NCI-H2107 treated with DMSO at 0.1 percent for 48 hours (cell line): ENCODE measurements at regions not wholly inside any gene's neighbourhood (a gene's known extent, or its start where the extent isn't known, plus 50 kb on each side); places are given as distances from the start of the nearest gene placed in this dataset.
A peak's percentile ranks its signal among the peaks of the same experiment; 100 is the strongest.

Experiments used
- DNase-seq: peaks from one replicate; lab custom pipeline; 2025; ENCODE audit not compliant: unreplicated experiment; lab: John Stamatoyannopoulos, UW

DNA sequence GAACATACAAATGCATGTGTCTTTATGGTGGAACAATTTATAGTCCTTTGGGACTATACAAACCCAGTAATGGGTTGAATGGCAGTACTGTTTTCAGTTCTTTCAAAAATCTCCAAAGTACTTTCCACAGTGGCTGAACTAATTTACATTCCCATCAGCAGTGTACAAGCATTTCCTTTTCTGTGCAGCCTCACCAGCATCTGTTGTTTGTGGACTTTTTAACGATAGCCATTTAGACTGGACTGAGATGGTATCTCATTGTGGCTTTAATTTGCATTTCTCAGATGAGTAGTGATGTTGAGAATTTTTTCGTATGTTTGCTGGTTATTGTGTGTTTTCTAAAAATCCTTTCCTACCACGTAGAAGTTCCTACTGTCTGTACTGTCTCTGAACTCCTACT lies 327.2 kb upstream of the ZFP64 start:
- no peak for DNase-seq

DNA sequence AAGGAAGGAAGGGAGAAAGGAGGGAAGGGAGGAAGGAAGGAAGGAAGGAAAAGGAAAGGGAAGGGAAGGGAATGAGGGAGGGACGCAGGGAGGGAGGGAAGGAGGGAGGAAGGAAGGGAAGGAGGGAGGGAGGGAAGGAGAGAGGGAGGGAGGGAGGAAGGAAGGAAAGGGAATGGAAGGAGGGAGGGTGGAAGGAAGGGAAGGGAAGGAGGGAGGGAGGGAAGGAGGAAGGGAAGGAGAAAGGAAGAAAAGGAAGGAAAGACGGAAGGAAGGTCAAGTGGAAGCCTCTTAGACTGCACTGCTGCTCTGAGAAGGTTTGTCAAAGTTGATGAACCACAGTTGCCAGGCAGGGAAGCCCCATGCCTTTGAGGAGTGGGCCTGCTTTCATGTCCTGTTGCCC lies 324.3 kb upstream of the ZFP64 start:
- no peak for DNase-seq

- DNase-seq: no peak
Measured at GRCh38 chr20:52500157-52500556, 308.6 kb upstream of the ZFP64 start.

- no peak for DNase-seq
Measured at GRCh38 chr20:52497731-52498130, 306.2 kb upstream of the ZFP64 start.

DNA sequence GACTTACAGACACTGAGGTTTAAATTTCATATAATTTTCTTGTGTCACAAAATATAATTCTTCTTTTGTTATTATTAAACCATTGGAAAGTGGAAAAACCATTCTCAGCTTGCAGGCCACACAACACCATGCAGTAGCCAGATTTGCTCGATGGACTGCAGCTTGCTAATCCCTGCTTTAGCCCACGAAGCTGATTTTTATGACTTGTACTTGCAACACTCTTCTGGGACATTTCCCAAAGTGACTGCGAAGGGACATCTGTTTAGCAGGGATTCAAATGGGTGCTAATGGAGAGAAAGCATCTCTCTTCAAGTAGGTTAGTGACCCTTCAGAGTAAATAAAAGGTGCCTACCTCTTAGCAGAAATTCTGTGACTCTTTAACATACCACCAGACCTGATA lies 304.6 kb upstream of the ZFP64 start:
- DNase-seq: no peak

DNA sequence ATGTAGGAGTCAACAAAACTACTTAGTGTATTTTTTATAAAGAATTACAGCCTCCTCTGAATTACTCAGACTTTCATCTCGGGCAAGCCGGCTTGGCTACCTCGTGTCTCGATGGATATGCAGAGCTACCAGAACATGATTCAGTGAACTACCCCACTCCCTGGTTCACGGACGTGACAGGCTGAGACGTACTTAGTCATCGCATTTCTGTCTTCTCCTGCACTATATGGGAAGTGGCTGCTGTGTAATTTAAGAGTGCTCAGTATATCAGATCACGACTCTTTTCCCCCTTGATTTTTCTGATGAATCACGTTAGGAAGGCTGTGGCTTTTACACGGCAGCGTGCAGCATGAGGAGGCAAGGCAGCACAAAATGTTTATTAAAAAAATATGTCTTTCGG lies 302.7 kb upstream of the ZFP64 start:
- no peak for DNase-seq

- peak; percentile 89 for DNase-seq
Measured at GRCh38 chr20:52493171-52493721, 301.7 kb upstream of the ZFP64 start.

DNA sequence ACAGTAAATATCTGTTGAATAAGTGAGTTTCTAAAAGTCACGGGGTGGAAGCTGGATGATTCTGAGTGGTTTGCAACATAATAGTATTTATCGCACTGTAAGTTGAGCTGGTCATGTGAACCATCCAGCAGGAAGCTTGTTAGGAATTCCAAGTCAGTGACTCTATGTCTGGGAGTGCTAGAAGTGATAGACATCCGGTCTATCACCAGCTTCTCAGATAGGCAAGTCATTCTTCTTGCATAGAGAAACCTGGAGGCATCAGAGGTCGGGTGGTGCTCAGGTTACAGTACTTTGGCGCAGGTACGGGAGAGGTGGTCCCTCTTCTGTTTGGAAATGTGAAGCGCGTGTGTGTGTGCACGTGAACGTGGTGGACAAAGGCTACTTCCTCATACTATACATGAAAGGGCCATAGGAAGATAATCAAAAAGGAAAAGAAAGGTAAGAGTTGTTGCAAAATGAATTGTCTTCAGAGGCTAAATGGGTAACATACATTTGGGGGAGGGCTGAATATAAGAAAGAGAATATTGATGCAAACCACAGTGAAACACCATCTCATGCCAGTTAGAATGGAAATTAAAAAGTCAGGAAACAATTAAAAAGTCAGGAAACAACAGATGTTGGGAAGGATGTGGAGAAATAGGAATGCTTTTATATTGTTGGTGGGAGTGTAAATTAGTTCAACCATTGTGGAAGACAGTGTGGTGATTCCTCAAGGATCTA lies 299.3 kb upstream of the ZFP64 start:
- no peak for DNase-seq

- DNase-seq: no peak
Measured at GRCh38 chr20:52484438-52484837, 292.9 kb upstream of the ZFP64 start.

- no peak for DNase-seq
Measured at GRCh38 chr20:52483382-52483781, 291.8 kb upstream of the ZFP64 start.

DNA sequence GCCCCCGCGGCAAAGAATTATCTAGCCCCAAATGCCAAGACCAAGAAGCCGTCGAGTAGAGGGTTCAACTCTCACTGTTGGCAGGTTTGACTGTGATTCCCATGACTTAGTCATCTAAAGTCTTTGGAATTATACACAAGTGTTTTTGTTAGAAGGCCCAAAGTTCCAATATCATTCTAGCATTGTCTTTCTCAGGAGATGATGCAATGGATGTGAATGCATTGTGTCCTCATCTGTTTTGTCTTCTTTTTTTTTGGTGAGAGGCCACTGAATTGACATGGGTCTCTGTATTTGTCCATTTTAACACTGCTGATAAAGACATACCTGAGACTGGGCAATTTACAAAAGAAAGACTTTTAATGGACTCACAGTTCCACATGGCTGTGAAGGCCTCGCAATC lies 290.5 kb upstream of the ZFP64 start:
- DNase-seq: no peak

DNA sequence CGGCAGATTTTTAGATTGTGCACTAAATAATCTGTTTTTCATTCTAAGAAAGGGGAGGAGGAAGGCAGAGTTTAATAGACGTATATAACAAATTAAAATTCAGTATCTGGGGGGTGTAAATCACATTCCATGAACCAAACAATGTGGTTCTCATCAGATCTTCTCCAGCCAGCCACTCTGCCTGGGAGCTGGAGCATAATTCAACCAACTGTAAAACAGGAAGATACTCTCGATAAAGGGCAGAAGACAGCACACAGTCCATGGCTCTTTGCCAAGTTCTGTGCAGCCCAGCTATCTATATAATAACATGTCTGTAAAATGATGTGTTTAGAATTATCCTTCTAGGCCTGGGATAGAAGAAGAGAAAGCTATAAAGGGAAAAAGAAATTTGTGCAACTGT lies 289.9 kb upstream of the ZFP64 start:
- no peak for DNase-seq

- DNase-seq: no peak
Measured at GRCh38 chr20:52476074-52476750, 284.6 kb upstream of the ZFP64 start.

GRCh38 chr20:52473186-52473585 lies 281.6 kb upstream of the ZFP64 start:
- DNase-seq: no peak

GRCh38 chr20:52470561-52470960 lies 279.0 kb upstream of the ZFP64 start:
- DNase-seq: no peak

DNA sequence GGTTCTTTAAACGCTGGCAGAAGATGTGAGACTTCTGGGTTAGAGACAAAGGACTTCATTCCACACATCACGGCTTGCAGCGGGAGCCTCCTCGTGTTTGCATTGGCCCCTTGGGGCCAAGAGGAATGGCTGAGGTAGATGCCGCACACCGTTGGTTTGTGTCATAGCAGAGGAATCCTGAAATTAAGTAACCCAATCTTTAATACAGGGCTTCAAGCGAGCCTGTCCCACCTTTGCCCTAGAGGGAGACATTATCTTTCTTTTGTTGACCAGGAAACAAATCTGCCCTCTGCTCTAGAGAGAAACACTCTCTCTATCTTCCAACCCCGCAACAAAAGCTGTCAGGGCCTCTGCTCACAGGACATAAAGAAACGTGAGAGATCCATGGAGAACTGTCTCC lies 277.5 kb upstream of the ZFP64 start:
- no peak for DNase-seq

DNA sequence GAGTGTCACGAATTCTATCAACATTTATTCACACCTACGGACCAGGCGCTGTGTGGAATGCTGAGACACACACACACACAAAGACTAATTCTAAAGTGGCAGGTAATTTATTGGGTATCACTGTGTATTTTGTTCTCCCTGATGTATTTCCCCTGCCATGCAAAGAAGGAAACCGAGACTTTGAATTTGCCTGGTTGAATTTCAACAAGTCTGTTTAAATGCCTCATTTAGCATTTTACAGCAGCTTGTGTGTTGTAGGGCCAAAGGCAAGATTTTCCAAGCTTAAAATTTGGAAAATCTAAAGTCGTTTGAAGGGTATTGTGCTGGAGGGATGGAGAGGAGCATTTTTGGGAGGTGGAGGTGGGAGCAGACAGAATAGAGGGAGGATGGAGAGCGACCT lies 274.4 kb upstream of the ZFP64 start:
- DNase-seq: no peak

GRCh38 chr20:52461582-52461981 lies 270.0 kb upstream of the ZFP64 start:
- no peak for DNase-seq

- DNase-seq: no peak
Measured at GRCh38 chr20:52459150-52459549, 267.6 kb upstream of the ZFP64 start.

GRCh38 chr20:52457826-52458225 lies 266.2 kb upstream of the ZFP64 start:
- no peak for DNase-seq

DNA sequence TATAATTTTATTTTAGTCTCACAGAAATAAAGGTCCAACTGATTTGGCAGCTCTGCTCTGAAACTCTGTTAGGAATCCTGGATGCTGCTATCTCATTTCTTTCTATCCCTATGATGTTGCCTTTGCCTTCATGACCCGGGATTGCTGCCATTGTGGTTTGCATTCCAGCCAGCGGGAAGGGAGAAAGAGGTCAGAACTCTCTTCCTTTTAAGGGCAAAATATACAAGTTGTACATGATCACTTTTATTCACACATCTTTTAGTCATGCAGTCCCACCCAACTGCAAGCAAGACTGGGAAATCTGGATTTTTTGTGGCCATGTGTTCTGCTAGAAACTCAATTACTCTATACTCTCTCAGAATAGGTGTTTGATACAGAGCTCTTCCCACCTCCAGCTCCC lies 263.1 kb upstream of the ZFP64 start:
- DNase-seq: no peak

GRCh38 chr20:52448513-52449232 lies 257.1 kb upstream of the ZFP64 start:
- DNase-seq: no peak
